ENCODE measurements at regions not wholly inside any gene's neighbourhood (a gene's known extent, or its start where the extent isn't known, plus 50 kb on each side); places are given as distances from the start of the nearest gene placed in this dataset.

DNA sequence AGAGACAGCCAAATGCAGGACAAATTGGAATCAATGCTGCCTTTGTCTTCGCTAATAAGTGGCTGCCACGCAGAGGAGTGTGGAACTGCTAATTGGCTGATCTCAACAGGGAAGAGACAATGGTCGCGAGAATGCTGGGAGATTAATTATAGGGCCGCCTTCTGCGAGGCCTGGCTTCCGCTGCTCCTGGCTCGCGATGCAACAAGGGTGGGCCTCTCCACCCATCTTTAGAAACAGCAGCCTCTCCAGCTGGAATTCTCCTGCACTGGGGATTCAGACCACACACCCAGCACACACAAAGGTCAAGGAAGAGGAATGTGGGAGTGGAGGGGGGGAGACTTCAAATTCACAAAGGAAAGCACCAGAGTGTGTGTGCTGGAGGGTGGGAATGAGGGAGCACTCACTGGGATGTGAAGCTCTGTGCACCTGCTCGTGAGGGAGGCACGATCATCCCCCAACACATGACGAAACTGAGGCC lies 200.7 kb upstream of the GRIK3 start:
- DNase-seq (ENCODE audit: low spot score in 2 of 2) = peak in 1 of 2 donors; percentile 10
- FAIRE-seq = no peak

DNA sequence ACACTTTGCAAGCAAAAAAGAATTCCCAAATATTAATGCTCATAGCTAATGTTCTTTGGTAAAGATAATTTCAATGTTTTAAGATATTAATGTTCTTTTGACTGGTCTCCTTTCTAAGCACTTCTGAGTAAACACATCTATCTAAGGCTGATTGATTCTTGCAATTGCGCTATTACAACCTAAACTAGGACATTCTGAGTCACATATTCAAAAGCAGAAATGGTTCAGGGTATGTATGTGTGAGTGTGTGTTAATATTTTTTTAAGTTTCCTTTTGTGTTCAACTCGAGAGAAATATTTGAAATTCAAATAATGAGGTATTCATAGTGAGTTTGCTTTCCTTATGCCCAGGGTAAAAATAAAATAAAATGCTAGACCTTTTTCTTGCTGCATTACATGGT lies 203.6 kb upstream of the GRIK3 start:
- FAIRE-seq (no peak), DNase-seq (ENCODE audit: low spot score in 2 of 2) (no peak)

DNA sequence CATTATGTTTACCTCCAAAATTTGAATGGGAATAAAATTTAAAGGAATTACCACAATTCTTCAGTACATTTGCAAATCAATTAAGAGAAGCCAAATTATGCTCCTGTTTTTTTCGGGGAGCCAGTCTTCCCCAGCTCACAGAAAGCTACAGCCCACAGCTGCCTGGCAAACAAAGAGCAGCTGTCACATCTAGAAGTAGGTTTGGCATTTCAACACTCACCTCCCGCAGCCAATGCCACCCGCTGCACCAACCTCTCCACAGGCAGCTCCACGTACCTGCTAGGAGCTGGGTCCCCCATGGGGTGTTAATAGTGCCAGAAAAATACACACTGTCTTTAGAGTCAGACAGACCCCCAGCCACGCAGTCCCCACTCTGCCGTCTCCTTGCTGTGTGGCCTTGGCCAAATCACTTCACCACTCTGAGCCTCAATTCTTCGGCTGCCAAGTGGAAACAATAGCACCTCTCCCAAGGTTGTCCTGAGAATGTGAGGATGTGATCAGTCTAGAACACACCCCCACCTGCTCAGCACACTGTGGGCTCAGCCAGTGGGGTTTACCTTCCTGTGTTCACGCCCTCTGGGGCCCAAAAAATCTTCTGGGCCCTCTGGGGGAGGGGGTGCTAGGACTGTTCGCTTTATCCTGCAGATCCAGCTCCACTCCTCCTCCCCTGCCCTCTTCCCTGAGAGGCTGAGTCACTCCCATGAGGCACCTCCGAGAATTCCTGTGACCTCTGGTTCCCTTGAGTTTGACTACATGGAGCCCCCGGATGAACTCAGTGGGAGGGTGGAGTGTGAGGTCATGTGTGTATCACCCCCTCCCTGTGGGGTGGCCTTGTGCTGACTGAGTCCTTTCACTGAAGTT lies 204.3 kb upstream of the GRIK3 start:
- no peak for FAIRE-seq
- no peak for DNase-seq (ENCODE audit: low spot score in 2 of 2)

- no peak for FAIRE-seq
- no peak for DNase-seq (ENCODE audit: low spot score in 2 of 2)
These were observed 205.0 kb upstream of the GRIK3 start for GRCh38 chr1:37239225-37239740.

GRCh38 chr1:37240897-37241296 lies 206.6 kb upstream of the GRIK3 start:
- FAIRE-seq (no peak), DNase-seq (ENCODE audit: low spot score in 2 of 2) (no peak)

GRCh38 chr1:37242501-37242900 lies 208.2 kb upstream of the GRIK3 start:
- no peak for DNase-seq (ENCODE audit: low spot score in 2 of 2)
- FAIRE-seq = no peak

DNA sequence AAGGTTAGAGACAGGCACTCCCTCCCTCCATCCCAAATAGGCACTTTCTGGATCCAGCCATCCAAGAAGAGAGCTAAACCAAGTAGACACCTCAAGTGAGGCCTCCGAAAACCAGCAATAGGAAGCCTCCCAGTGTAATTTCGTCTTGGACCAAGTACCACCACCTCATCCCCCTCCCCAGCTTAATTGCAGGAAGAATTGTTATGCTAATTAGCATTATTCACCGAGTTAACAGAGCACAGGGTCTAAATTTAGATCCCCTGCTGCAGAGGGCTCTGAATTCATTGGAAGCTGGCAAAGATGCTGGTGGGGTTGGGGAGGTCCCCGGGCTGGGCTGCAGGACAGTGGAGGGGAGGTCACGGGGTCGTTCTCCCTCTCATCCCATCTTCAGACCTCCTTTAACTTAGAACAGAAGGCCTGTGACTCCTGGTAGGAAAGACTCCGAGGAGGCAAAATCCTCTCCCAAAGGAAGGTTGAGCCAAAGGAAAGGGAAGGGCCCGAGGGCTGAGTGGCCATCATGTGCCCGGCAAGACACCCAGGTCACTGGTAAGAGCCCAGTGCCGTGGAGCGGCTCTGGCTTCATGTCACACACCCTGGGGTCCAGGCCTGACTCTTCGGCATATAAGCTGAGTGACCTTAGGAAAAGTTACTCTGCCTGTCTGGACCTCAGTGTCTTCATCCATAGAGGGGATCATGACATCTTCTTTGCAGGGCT lies 209.2 kb upstream of the GRIK3 start:
- no peak for FAIRE-seq
- no peak for DNase-seq (ENCODE audit: low spot score in 2 of 2)

GRCh38 chr1:37244083-37244480 lies 209.8 kb upstream of the GRIK3 start:
- no peak for FAIRE-seq

GRCh38 chr1:37244815-37245214 lies 210.5 kb upstream of the GRIK3 start:
- DNase-seq (ENCODE audit: low spot score in 2 of 2) = no peak
- FAIRE-seq = no peak

More at GRCh38 chr1:37244083-37244480, 209.8 kb upstream of the GRIK3 start:
- no peak for DNase-seq (ENCODE audit: low spot score in 2 of 2)

DNA sequence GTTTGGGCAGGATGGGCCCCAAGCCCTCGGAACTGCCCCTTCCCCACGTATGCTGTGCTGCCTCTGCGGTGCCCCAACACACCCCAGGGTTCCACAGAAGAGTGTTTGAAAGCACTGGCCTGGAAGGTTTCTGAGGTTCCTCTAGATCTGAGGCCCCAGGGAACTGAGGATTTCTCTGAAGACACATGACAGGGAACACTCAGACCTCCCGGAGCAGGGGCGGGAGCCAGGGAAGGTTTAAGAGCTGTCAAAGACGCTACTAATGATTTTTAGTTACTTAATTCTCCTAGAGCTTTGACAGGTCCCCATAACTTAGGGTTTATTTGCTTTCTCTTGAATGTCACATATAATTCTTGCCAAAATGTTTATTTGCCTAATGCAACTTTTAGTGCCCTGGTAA lies 212.3 kb upstream of the GRIK3 start:
- DNase-seq (ENCODE audit: low spot score in 2 of 2) (no peak), FAIRE-seq (no peak)

DNA sequence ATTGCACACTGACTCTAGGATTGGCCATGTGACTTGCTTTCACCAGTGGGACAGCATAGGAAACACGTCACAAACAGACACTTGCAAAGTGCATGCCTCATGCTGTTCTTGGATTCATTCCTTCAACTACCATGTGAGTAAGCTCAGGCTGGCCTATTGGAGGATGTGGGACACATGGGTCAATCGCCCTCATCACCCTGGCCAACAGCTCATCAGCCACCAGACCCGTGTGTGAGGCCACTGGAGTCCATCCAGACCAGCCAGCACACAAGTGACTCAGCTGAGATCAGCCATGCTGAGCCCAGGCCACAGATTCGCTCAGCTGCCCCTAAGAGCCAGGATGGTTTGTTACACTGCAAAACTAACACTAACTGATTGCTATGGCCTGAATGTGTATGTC lies 216.1 kb upstream of the GRIK3 start:
- FAIRE-seq = no peak

DNA sequence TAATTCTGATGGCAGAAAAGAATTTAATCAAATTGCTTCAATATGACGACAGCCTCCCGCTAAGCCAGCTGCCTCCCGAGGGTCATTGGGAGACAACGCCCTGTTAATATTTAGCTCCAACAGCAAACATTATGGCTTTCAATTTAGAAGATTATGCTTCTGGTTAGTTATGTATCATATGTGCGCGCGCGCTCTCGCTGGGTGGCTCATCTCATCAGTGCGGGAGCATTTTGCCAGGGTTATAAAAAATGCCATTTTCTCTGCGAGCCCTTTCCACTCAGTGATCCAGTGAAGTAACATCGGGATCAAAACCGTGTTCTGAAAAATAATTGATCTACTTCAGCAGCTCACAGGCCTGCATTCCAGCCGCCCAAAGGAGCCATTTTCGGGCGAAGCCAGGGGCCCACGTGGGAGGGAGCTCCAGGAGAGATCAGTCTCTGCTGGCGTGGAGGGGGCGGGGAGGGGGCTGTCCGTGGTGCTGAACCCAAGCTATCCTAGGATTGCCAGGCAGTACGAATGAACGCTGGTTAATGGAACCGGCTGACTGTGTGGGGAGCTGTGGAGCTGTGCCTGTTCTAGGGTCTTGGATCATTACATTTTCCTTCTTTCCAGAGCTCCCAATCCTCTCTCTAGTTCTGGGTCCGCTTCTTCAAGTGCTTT lies 219.1 kb upstream of the ZC3H12A start:
- peak; percentile 36 to 54 for DNase-seq (ENCODE audit: low spot score in 2 of 2)
- FAIRE-seq = no peak

More for the DNA sequence above, 216.1 kb upstream of the GRIK3 start:
- no peak for DNase-seq (ENCODE audit: low spot score in 2 of 2)

- no peak for DNase-seq (ENCODE audit: low spot score in 2 of 2)
- no peak for FAIRE-seq
These were observed 218.5 kb upstream of the ZC3H12A start for GRCh38 chr1:37255868-37256267.

- no peak for DNase-seq (ENCODE audit: low spot score in 2 of 2)
- no peak for FAIRE-seq
These were observed 216.7 kb upstream of the ZC3H12A start for GRCh38 chr1:37257646-37258045.

- no peak for DNase-seq (ENCODE audit: low spot score in 2 of 2)
- no peak for FAIRE-seq
These were observed 216.3 kb upstream of the ZC3H12A start for GRCh38 chr1:37258068-37258467.

DNA sequence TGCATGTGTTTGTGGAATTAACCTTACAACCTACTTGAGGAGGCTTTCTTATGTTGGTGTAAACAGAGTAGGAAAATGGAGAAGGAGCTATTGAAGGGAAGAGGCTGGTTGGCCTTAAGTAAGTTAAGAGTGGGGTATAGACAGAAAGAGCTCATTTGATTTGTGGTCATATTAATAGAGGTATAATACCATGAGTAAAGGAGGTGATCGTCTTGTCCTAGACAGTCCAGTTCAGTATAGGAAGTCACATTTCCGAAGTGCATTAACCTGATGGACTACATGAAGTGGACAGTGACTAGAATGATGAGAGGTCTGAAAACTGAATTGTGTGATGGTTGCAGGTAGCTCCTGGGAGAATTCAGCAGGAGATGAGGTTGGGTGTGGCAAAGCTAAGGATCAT lies 215.4 kb upstream of the ZC3H12A start:
- DNase-seq (ENCODE audit: low spot score in 2 of 2) = no peak
- FAIRE-seq = no peak

GRCh38 chr1:37261129-37261528 lies 213.3 kb upstream of the ZC3H12A start:
- DNase-seq (ENCODE audit: low spot score in 2 of 2) (no peak), FAIRE-seq (no peak)

- no peak for DNase-seq (ENCODE audit: low spot score in 2 of 2)
- FAIRE-seq = no peak
These were observed 211.8 kb upstream of the ZC3H12A start for GRCh38 chr1:37262439-37263170.

GRCh38 chr1:37265156-37265555 lies 209.2 kb upstream of the ZC3H12A start:
- no peak for FAIRE-seq
- DNase-seq (ENCODE audit: low spot score in 2 of 2) = no peak

Measured in frontal cortex (tissue), 3 donors.